NT2/D1 (cell line): ENCODE measurements at regions not wholly inside any gene's neighbourhood (a gene's known extent, or its start where the extent isn't known, plus 50 kb on each side); places are given as distances from the start of the nearest gene placed in this dataset.

ENCODE experiments used
- DNase-seq: peaks from one replicate; pipeline ENCODE4 v3.0.0-alpha.2; 2011; ENCODE audit warnings: low read depth, low spot score
- H3K27me3 ChIP-seq: 2 replicates; pipeline ENCODE4 v1.6.0; 2011; ENCODE audit warnings: mild to moderate bottlenecking; ENCODE audit not compliant: insufficient read length, insufficient read depth
- H3K36me3 ChIP-seq: 2 replicates; pipeline ENCODE4 v1.6.1; 2011; ENCODE audit warnings: mild to moderate bottlenecking, low read length, mixed read lengths; ENCODE audit not compliant: insufficient read depth, insufficient read length
- H3K4me1 ChIP-seq: 2 replicates; pipeline ENCODE4 v1.5.1; 2011; ENCODE audit not compliant: insufficient read depth, insufficient read length
- H3K4me3 ChIP-seq: 2 replicates; pipeline ENCODE4 v1.5.1; 2011; ENCODE audit warnings: low read depth; ENCODE audit not compliant: insufficient read length
- H3K9ac ChIP-seq: 2 replicates; pipeline ENCODE4 v1.6.0; 2011; ENCODE audit warnings: low read depth; ENCODE audit not compliant: insufficient read length
- H3K9me3 ChIP-seq: 2 replicates; pipeline ENCODE4 v1.5.1; 2011; ENCODE audit warnings: mild to moderate bottlenecking, low read length; ENCODE audit not compliant: insufficient read depth
- SUZ12 ChIP-seq: IDR thresholded peaks from 2 replicates; pipeline ENCODE4 v1.6.1; 2011; ENCODE audit not compliant: insufficient read length, insufficient read depth; ENCODE audit errors: extremely low read depth
- YY1 ChIP-seq: IDR thresholded peaks from 2 replicates; pipeline ENCODE4 v1.6.1; 2011; ENCODE audit not compliant: insufficient read length, insufficient read depth
- ZNF274 ChIP-seq: IDR thresholded peaks from 2 replicates; pipeline ENCODE4 v1.6.1; 2011; ENCODE audit warnings: mild to moderate bottlenecking, low read depth, low read length

- Histone ChIP-seq H3K9me3 (no peaks in the 10 kb centered on the region), H3K27me3 (no peaks in the 10 kb centered on the region), H3K4me3 (no peak overlapping the region), H3K36me3 (no peaks in the 10 kb centered on the region), H3K9ac (no peak overlapping the region), H3K4me1 (no peaks in the 10 kb centered on the region)
- DNase-seq = no peak
- TF ChIP-seq ZNF274 (no peak), SUZ12 (no peak), YY1 (no peak)
These were observed 871.0 kb downstream of the OTOL1 start for GRCh38 chr3:162367429-162368260.

GRCh38 chr3:162368417-162368816, 871.8 kb downstream of the OTOL1 start:
- H3K9me3 ChIP-seq = no peaks in the 10 kb centered on the region
- H3K4me1 ChIP-seq = no peaks in the 10 kb centered on the region
- H3K4me3 ChIP-seq = no peak overlapping the region
- no peaks in the 10 kb centered on the region for H3K36me3 ChIP-seq
- H3K9ac ChIP-seq = no peak overlapping the region
- H3K27me3 ChIP-seq = no peaks in the 10 kb centered on the region
- no peak for TF ChIP-seq SUZ12
- TF ChIP-seq ZNF274 = no peak
- no peak for TF ChIP-seq YY1
- DNase-seq = no peak

GRCh38 chr3:162369306-162369705, 872.7 kb downstream of the OTOL1 start:
- TF ChIP-seq ZNF274 = no peak
- no peak for TF ChIP-seq YY1
- TF ChIP-seq SUZ12 = no peak
- H3K27me3 ChIP-seq = no peaks in the 10 kb centered on the region

GRCh38 chr3:162370141-162370540, 873.5 kb downstream of the OTOL1 start:
- Histone ChIP-seq H3K9me3 (no peaks in the 10 kb centered on the region), H3K27me3 (no peaks in the 10 kb centered on the region), H3K9ac (no peak overlapping the region), H3K4me3 (no peak overlapping the region), H3K4me1 (no peaks in the 10 kb centered on the region), H3K36me3 (no peaks in the 10 kb centered on the region)
- no peak for TF ChIP-seq YY1
- TF ChIP-seq ZNF274 = no peak
- no peak for TF ChIP-seq SUZ12
- no peak for DNase-seq

More at GRCh38 chr3:162369306-162369705, 872.7 kb downstream of the OTOL1 start:
- Histone ChIP-seq H3K4me1 (no peaks in the 10 kb centered on the region), H3K36me3 (no peaks in the 10 kb centered on the region), H3K4me3 (no peak overlapping the region), H3K9ac (no peak overlapping the region), H3K9me3 (no peaks in the 10 kb centered on the region)
- no peak for DNase-seq

GRCh38 chr3:162376761-162377160, 880.2 kb downstream of the OTOL1 start:
- Histone ChIP-seq H3K9me3 (no peaks in the 10 kb centered on the region), H3K36me3 (no peaks in the 10 kb centered on the region), H3K4me1 (no peaks in the 10 kb centered on the region), H3K27me3 (no peaks in the 10 kb centered on the region), H3K9ac (no peak overlapping the region), H3K4me3 (no peak overlapping the region)
- DNase-seq = no peak
- no peak for TF ChIP-seq YY1

GRCh38 chr3:162377608-162378007, 881.0 kb downstream of the OTOL1 start:
- no peaks in the 10 kb centered on the region for H3K27me3 ChIP-seq
- no peak overlapping the region for H3K4me3 ChIP-seq
- no peaks in the 10 kb centered on the region for H3K4me1 ChIP-seq
- no peak overlapping the region for H3K9ac ChIP-seq
- no peaks in the 10 kb centered on the region for H3K36me3 ChIP-seq
- no peak for TF ChIP-seq YY1
- no peak for TF ChIP-seq SUZ12
- TF ChIP-seq ZNF274 = no peak
- H3K9me3 ChIP-seq = no peaks in the 10 kb centered on the region
- DNase-seq = peak; percentile 15

- Histone ChIP-seq H3K9me3 (no peaks in the 10 kb centered on the region), H3K27me3 (no peaks in the 10 kb centered on the region), H3K36me3 (no peaks in the 10 kb centered on the region), H3K4me3 (no peak overlapping the region), H3K9ac (no peak overlapping the region), H3K4me1 (no peaks in the 10 kb centered on the region)
- TF ChIP-seq YY1 (no peak), ZNF274 (no peak), SUZ12 (no peak)
- DNase-seq = no peak
These were observed 888.8 kb downstream of the OTOL1 start for GRCh38 chr3:162385387-162385786.

GRCh38 chr3:162390891-162391290, 894.3 kb downstream of the OTOL1 start:
- no peak overlapping the region for H3K4me3 ChIP-seq
- H3K27me3 ChIP-seq = no peaks in the 10 kb centered on the region
- no peaks in the 10 kb centered on the region for H3K36me3 ChIP-seq
- no peak overlapping the region for H3K9ac ChIP-seq
- no peaks in the 10 kb centered on the region for H3K4me1 ChIP-seq
- no peaks in the 10 kb centered on the region for H3K9me3 ChIP-seq
- no peak for TF ChIP-seq SUZ12
- TF ChIP-seq YY1 = no peak
- no peak for DNase-seq
